NOMO-1 (cell line): ENCODE measurements at regions not wholly inside any gene's neighbourhood (a gene's known extent, or its start where the extent isn't known, plus 50 kb on each side); places are given as distances from the start of the nearest gene placed in this dataset.

Source experiments
- DNase-seq, 2 experiments: peaks; one replicate each; lab custom pipeline; 2025; ENCODE audit not compliant: unreplicated experiment in 2 of 2; lab: John Stamatoyannopoulos, UW

GRCh38 chr13:73861136-73861535 is 273.1 kb downstream of the KLF12 start:
- DNase-seq: no peak

- no peak for DNase-seq
Measured at GRCh38 chr13:73860501-73860900, 273.7 kb downstream of the KLF12 start.

- no peak for DNase-seq
Measured at GRCh38 chr13:73859841-73860240, 274.4 kb downstream of the KLF12 start.

- no peak for DNase-seq
Measured at GRCh38 chr13:73857106-73857505, 277.1 kb downstream of the KLF12 start.

GRCh38 chr13:73851104-73851503 is 283.1 kb downstream of the KLF12 start:
- no peak for DNase-seq

GRCh38 chr13:73850104-73850873 is 283.9 kb downstream of the KLF12 start:
- DNase-seq: no peak

GRCh38 chr13:73849292-73849691 is 284.9 kb downstream of the KLF12 start:
- DNase-seq: no peak

- DNase-seq: no peak
Measured at GRCh38 chr13:73844986-73845385, 289.2 kb downstream of the KLF12 start.

- no peak for DNase-seq
Measured at GRCh38 chr13:73842626-73843025, 291.6 kb downstream of the KLF12 start.

- no peak for DNase-seq
Measured at GRCh38 chr13:73842184-73842583, 292.0 kb downstream of the KLF12 start.

- DNase-seq: no peak
Measured at GRCh38 chr13:73837147-73837546, 297.1 kb downstream of the KLF12 start.

GRCh38 chr13:73835138-73835721 is 299.0 kb downstream of the KLF12 start:
- peak in 1 of 2 experiments; percentile 1 for DNase-seq

- no peak for DNase-seq
Measured at GRCh38 chr13:73833325-73834070, 300.7 kb downstream of the KLF12 start.

GRCh38 chr13:73832825-73833224 is 301.4 kb downstream of the KLF12 start:
- DNase-seq: no peak

GRCh38 chr13:73832128-73832588 is 302.0 kb downstream of the KLF12 start:
- no peak for DNase-seq

GRCh38 chr13:73829416-73829815 is 304.8 kb downstream of the KLF12 start:
- DNase-seq: no peak

- no peak for DNase-seq
Measured at GRCh38 chr13:73828811-73829210, 305.4 kb downstream of the KLF12 start.

- DNase-seq: no peak
Measured at GRCh38 chr13:73827434-73827833, 306.8 kb downstream of the KLF12 start.

GRCh38 chr13:73825143-73825542 is 309.1 kb downstream of the KLF12 start:
- no peak for DNase-seq

GRCh38 chr13:73822668-73823592 is 311.3 kb downstream of the KLF12 start:
- no peak for DNase-seq

- no peak for DNase-seq
Measured at GRCh38 chr13:73820688-73821087, 313.5 kb downstream of the KLF12 start.
